Sigmoid colon (tissue), 3 donors: ENCODE measurements at regions not wholly inside any gene's neighbourhood (a gene's known extent, or its start where the extent isn't known, plus 50 kb on each side); places are given as distances from the start of the nearest gene placed in this dataset.

Experiments used
- POLR2A ChIP-seq, 2 donors: fragments of 450-650 bp; IDR thresholded peaks; one replicate each; pipeline ENCODE4 v1.6.1; 2016; ENCODE audit warnings: antibody characterized with exemption in 2 of 2, mild to moderate bottlenecking in 2 of 2, moderate library complexity in 2 of 2
- TF ChIP-seq, protein P1 (sequence below), 4 experiments: fragments of 450-650 bp in 3 of 4; fragments of 200-600 bp in 1 of 4; IDR thresholded peaks; one replicate each; pipeline ENCODE4 v1.5.1; 2016 to 2019; ENCODE audit warnings: antibody characterized with exemption in 4 of 4, mild to moderate bottlenecking in 3 of 4, moderate library complexity in 2 of 4

DNA sequence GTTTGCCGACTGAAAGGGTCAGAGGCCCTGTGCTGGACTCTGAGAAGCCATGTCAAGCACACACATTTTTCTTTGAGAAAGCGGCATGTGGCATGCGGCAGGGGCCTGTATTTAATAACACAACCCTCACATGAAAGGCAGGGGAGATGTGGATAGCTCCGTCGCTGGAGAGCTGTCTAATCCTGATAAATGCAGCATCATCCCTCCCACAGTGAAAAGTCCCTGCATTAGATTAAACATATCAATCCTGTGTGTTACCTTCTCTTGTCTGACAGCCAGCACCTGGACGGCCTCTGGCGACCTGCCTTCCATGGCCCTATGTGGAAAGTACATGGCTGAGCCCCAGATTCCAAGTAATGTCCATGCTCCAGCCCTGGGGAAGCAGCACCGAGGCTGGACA lies 313.0 kb upstream of the AJAP1 start:
- TF ChIP-seq, protein P1, sequence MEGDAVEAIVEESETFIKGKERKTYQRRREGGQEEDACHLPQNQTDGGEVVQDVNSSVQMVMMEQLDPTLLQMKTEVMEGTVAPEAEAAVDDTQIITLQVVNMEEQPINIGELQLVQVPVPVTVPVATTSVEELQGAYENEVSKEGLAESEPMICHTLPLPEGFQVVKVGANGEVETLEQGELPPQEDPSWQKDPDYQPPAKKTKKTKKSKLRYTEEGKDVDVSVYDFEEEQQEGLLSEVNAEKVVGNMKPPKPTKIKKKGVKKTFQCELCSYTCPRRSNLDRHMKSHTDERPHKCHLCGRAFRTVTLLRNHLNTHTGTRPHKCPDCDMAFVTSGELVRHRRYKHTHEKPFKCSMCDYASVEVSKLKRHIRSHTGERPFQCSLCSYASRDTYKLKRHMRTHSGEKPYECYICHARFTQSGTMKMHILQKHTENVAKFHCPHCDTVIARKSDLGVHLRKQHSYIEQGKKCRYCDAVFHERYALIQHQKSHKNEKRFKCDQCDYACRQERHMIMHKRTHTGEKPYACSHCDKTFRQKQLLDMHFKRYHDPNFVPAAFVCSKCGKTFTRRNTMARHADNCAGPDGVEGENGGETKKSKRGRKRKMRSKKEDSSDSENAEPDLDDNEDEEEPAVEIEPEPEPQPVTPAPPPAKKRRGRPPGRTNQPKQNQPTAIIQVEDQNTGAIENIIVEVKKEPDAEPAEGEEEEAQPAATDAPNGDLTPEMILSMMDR (IDR thresholded peaks at IDR 0.05) = no peak
- TF ChIP-seq POLR2A (IDR thresholded peaks at IDR 0.05) = no peak
